Ishikawa (cell line): ENCODE measurements at regions not wholly inside any gene's neighbourhood (a gene's known extent, or its start where the extent isn't known, plus 50 kb on each side); places are given as distances from the start of the nearest gene placed in this dataset.

Experiments used
- RAD21 ChIP-seq: IDR thresholded peaks from 2 replicates; pipeline ENCODE4 v1.6.1; 2012; ENCODE audit warnings: low read depth
- ZBTB7A ChIP-seq: IDR thresholded peaks from 2 replicates; pipeline ENCODE4 v1.6.1; 2012; ENCODE audit warnings: low read depth

DNA sequence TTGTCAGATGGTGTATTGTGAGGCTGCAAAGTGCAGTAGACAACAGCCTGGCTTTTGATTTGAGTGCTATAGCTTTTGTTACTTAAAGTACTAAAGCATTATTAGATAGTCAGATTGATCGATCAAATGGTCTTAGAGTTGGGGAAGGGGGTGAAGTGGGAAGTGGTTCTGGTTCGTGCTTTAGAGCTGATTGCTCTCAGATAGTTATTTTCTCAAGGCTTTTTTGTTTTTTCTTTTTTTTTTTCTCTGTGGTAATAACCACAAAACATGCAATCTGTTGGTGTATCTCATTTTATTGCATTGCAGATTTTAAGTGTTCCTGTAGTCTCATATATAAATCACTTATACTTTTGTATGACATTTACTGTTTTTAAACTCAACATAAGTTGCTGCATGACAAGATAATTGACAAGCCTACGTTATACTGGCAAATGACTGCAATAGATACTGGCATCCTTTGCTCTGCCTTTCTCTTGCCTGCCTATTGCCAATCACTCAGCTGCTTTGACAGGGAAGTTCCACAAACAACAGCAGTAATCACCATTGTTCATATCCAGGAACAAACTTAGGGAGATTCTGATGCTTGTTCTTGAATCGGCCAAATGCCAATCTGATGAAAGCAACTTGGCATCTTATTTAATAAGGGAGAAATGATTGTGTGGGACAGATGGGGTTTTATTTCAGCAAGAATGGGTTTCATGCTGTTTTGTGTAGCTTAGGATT lies 125.0 kb upstream of the B3GALT2 start:
- TF ChIP-seq RAD21 (no peak), ZBTB7A (no peak)
